Neural cell (in vitro differentiated cells): ENCODE measurements at regions not wholly inside any gene's neighbourhood (a gene's known extent, or its start where the extent isn't known, plus 50 kb on each side); places are given as distances from the start of the nearest gene placed in this dataset.

Experiments used
- H2AFZ ChIP-seq: fragments of 200-600, 300-800 bp; sonication (generic), shearing (Covaris generic); 2 replicates; pipeline ENCODE4 v1.6.0; 2014; ENCODE audit warnings: low read depth, mild to moderate bottlenecking, antibody characterized with exemption, low read length, moderate library complexity
- H3F3A ChIP-seq: fragments of 200-600 bp; shearing (Covaris generic); 2 replicates; pipeline ENCODE4 v1.6.1; 2016; ENCODE audit warnings: mild to moderate bottlenecking, moderate library complexity, mixed read lengths, antibody characterized with exemption, low read length; ENCODE audit not compliant: insufficient read depth, poor library complexity, severe bottlenecking
- H3K27ac ChIP-seq: fragments of 200-600, 300-800 bp; sonication (generic), shearing (Covaris generic); 2 replicates; pipeline ENCODE4 v1.5.1; 2014; ENCODE audit warnings: mild to moderate bottlenecking, low read length, moderate library complexity
- H3K27me3 ChIP-seq: fragments of 300-800, 200-600 bp; sonication (generic), shearing (Covaris generic); 2 replicates; pipeline ENCODE4 v1.6.0; 2014; ENCODE audit warnings: mild to moderate bottlenecking, low read depth, low read length, moderate library complexity; ENCODE audit not compliant: insufficient read depth
- H3K36me3 ChIP-seq: fragments of 300-800, 200-600 bp; sonication (generic), shearing (Covaris generic); 2 replicates; pipeline ENCODE4 v1.5.1; 2014; ENCODE audit warnings: mild to moderate bottlenecking, antibody characterized with exemption, low read length, moderate library complexity; ENCODE audit not compliant: insufficient read depth
- H3K4me2 ChIP-seq: fragments of 300-800, 200-600 bp; sonication (generic), shearing (Covaris generic); 2 replicates; pipeline ENCODE4 v1.6.0; 2014; ENCODE audit warnings: mild to moderate bottlenecking, low read length
- H3K4me3 ChIP-seq: fragments of 300-800, 200-600 bp; sonication (generic), shearing (Covaris generic); 2 replicates; pipeline ENCODE4 v1.5.1; 2014; ENCODE audit warnings: mild to moderate bottlenecking, low read length, moderate library complexity
- H3K79me2 ChIP-seq: fragments of 200-600 bp; shearing (Covaris generic); replicated peaks from 2 replicates; pipeline ENCODE4 v1.6.0; 2014; ENCODE audit warnings: mild to moderate bottlenecking, low read length, moderate library complexity; ENCODE audit not compliant: insufficient read depth
- H3K9ac ChIP-seq: fragments of 300-800, 200-600 bp; sonication (generic), shearing (Covaris generic); 2 replicates; pipeline ENCODE4 v1.6.1; 2016; ENCODE audit warnings: mild to moderate bottlenecking, low read length, mixed read lengths
- H3K9me2 ChIP-seq: fragments of 200-600 bp; shearing (Covaris generic); 2 replicates; pipeline ENCODE4 v1.6.1; 2016; ENCODE audit warnings: mild to moderate bottlenecking, low read length, mixed read lengths; ENCODE audit not compliant: insufficient read depth
- H3K9me3 ChIP-seq: fragments of 200-600, 300-800 bp; sonication (generic), shearing (Covaris generic); 2 replicates; pipeline ENCODE4 v1.6.1; 2016; ENCODE audit warnings: mild to moderate bottlenecking, mixed run types, low read length, moderate library complexity, mixed read lengths
- H4K20me1 ChIP-seq: fragments of 200-600 bp; shearing (Covaris generic); 2 replicates; pipeline ENCODE4 v1.6.1; 2016; ENCODE audit warnings: mild to moderate bottlenecking, mixed run types; ENCODE audit not compliant: insufficient read depth
- EP300 ChIP-seq: fragments of 450-650 bp; conservative IDR thresholded peaks from 2 replicates; pipeline ENCODE4 v1.6.1; 2014; ENCODE audit warnings: antibody characterized with exemption, mild to moderate bottlenecking, moderate library complexity; ENCODE audit not compliant: poor library complexity, severe bottlenecking
- EZH2 ChIP-seq: fragments of 200-600, 300-800 bp; shearing (Covaris generic), sonication (generic); IDR thresholded peaks from 2 replicates; pipeline ENCODE4 v1.6.1; 2014; ENCODE audit warnings: antibody characterized with exemption, low read length, borderline replicate concordance, mild to moderate bottlenecking; ENCODE audit not compliant: insufficient read depth, poor library complexity, severe bottlenecking
- MXI1 ChIP-seq: fragments of 450-650 bp; conservative IDR thresholded peaks from 2 replicates; pipeline ENCODE4 v1.6.1; 2014; ENCODE audit warnings: antibody characterized with exemption, mild to moderate bottlenecking; ENCODE audit not compliant: poor library complexity, severe bottlenecking
- POLR2AphosphoS5 ChIP-seq: IDR thresholded peaks from 2 replicates; pipeline ENCODE4 v1.6.1; 2012
- RAD21 ChIP-seq: fragments of 450-650 bp; conservative IDR thresholded peaks from 2 replicates; pipeline ENCODE4 v1.6.1; 2014; ENCODE audit warnings: antibody characterized with exemption, mild to moderate bottlenecking, moderate library complexity
- REST ChIP-seq: IDR thresholded peaks from 2 replicates; pipeline ENCODE4 v1.6.1; 2012; ENCODE audit warnings: borderline replicate concordance
- SMC3 ChIP-seq: fragments of 450-650 bp; conservative IDR thresholded peaks from 2 replicates; pipeline ENCODE4 v1.6.1; 2014; ENCODE audit warnings: antibody characterized with exemption, mild to moderate bottlenecking, moderate library complexity; ENCODE audit not compliant: poor library complexity
- TAF1 ChIP-seq: IDR thresholded peaks from 2 replicates; pipeline ENCODE4 v1.6.1; 2012; ENCODE audit warnings: low read depth
- TF ChIP-seq, protein P1 (sequence below): fragments of 450-650 bp; IDR thresholded peaks from 2 replicates; pipeline ENCODE4 v1.5.1; 2014; ENCODE audit warnings: antibody characterized with exemption, mild to moderate bottlenecking, moderate library complexity; ENCODE audit not compliant: poor library complexity, severe bottlenecking

GRCh38 chr2:239596792-239597191, 196.0 kb upstream of the HDAC4 start:
- TF ChIP-seq RAD21 (no peak), TAF1 (no peak), POLR2AphosphoS5 (no peak), SMC3 (no peak), EP300 (no peak), EZH2 (no peak), REST (no peak), MXI1 (no peak)
- TF ChIP-seq, protein P1, sequence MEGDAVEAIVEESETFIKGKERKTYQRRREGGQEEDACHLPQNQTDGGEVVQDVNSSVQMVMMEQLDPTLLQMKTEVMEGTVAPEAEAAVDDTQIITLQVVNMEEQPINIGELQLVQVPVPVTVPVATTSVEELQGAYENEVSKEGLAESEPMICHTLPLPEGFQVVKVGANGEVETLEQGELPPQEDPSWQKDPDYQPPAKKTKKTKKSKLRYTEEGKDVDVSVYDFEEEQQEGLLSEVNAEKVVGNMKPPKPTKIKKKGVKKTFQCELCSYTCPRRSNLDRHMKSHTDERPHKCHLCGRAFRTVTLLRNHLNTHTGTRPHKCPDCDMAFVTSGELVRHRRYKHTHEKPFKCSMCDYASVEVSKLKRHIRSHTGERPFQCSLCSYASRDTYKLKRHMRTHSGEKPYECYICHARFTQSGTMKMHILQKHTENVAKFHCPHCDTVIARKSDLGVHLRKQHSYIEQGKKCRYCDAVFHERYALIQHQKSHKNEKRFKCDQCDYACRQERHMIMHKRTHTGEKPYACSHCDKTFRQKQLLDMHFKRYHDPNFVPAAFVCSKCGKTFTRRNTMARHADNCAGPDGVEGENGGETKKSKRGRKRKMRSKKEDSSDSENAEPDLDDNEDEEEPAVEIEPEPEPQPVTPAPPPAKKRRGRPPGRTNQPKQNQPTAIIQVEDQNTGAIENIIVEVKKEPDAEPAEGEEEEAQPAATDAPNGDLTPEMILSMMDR, result no peak
- Histone ChIP-seq H3K9ac (no peak overlapping the region), H2AFZ (no peak overlapping the region), H4K20me1 (no peaks in the 10 kb centered on the region), H3K27me3 (no peaks in the 10 kb centered on the region), H3K79me2 (no peaks in the 10 kb centered on the region), H3F3A (no peaks in the 10 kb centered on the region), H3K9me3 (no peaks in the 10 kb centered on the region), H3K27ac (no peak overlapping the region), H3K4me2 (no peak overlapping the region), H3K36me3 (no peaks in the 10 kb centered on the region), H3K4me3 (no peak overlapping the region), H3K9me2 (no peaks in the 10 kb centered on the region)

- no peak overlapping the region for H2AFZ ChIP-seq
- H3F3A ChIP-seq, result no peaks in the 10 kb centered on the region
- H3K4me2 ChIP-seq, result no peak overlapping the region
- H3K27me3 ChIP-seq, result no peaks in the 10 kb centered on the region
- TF ChIP-seq REST (no peak), TAF1 (no peak), RAD21 (no peak), EP300 (no peak), EZH2 (no peak), SMC3 (no peak), POLR2AphosphoS5 (no peak), MXI1 (no peak)
- TF ChIP-seq, protein P1, result no peak
- no peaks in the 10 kb centered on the region for H3K79me2 ChIP-seq
- no peaks in the 10 kb centered on the region for H3K9me2 ChIP-seq
- H3K4me3 ChIP-seq, result no peak overlapping the region
- H3K9me3 ChIP-seq, result no peaks in the 10 kb centered on the region
- H3K9ac ChIP-seq, result no peak overlapping the region
- H4K20me1 ChIP-seq, result no peaks in the 10 kb centered on the region
- no peak overlapping the region for H3K27ac ChIP-seq
- no peaks in the 10 kb centered on the region for H3K36me3 ChIP-seq
Observed at GRCh38 chr2:239596253-239596652, 195.4 kb upstream of the HDAC4 start.
